ENCODE measurements at regions not wholly inside any gene's neighbourhood (a gene's known extent, or its start where the extent isn't known, plus 50 kb on each side); places are given as distances from the start of the nearest gene placed in this dataset.

- peak; percentile 56 for DNase-seq
Observed at GRCh38 chr1:3954170-3955169, 54.4 kb upstream of the C1orf174 start.

- DNase-seq: peak; percentile 48
Observed at GRCh38 chr1:3955196-3955772, 55.2 kb upstream of the C1orf174 start.

DNA sequence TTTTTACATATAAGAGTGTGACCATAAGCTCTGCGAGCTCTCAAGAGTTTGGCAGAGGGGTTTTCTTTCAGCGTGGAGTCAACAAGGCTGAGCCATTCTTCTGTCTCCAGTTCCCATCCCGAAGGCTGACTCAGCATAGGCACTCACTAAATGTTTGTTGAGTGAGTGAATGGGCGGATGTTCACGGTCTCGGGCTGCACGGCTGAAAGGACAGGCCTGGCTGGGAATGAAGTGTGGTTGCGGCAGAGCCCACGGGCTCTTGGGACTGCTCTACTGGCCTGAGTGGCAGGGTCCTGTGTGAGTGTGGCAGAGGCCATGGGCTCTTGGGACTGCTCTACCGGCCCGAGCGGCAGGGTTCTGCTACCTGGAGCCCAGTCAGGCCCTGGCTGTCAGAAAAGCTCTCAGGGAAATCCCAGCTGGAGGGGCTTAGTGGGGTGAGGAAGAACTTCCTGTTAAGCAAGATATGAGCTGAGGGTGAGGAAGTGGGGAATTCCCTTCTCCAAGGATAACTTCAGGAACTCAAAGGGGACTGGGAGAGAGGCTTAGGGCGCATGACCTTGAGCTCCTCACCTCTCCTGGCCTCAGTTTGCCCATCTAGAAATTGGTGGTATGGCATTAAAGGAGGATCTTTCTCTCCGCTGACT, 56.6 kb upstream of the C1orf174 start:
- no peak for DNase-seq

DNA sequence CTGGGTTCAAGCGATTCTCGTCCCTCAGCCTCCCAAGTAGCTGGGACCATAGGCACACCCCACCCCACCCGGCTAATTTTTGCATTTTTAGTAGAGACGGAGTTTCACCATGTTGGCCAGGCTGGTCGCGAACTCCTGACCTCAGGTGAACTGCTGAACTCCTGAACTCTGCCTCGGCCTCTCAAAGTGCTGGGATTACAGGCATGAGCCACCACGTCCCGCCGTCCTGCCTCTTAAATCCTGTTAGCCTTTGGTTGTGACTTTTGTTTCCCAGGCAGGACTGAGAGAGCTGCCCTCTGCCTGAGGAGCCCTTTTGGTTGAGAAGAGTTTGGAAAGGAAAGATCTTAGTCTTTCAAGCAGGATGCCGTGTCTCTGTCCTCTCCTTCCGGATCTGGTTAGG, 59.3 kb upstream of the C1orf174 start:
- no peak for DNase-seq

DNA sequence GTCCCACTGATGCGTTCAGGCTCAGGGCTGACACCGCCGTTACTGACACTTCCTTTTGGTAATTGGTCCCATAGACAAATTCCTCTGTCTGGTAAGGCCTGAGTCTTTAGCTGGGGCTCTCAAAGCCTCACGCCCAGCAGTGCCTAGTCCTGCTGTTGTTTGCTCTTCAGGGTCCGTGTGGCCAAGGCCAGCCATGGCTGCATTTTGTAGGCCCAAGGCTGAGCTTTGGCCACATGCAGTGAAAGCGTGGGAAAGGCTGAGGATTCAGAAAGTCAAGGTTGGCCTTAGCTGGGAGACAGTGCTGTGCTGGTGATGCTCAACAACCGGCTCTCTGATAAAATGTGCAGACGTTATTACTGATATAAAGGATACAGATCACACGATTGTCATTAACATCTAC, 63.5 kb upstream of the C1orf174 start:
- DNase-seq: no peak

GRCh38 chr1:3965693-3966092, 65.6 kb upstream of the C1orf174 start:
- no peak for DNase-seq

DNA sequence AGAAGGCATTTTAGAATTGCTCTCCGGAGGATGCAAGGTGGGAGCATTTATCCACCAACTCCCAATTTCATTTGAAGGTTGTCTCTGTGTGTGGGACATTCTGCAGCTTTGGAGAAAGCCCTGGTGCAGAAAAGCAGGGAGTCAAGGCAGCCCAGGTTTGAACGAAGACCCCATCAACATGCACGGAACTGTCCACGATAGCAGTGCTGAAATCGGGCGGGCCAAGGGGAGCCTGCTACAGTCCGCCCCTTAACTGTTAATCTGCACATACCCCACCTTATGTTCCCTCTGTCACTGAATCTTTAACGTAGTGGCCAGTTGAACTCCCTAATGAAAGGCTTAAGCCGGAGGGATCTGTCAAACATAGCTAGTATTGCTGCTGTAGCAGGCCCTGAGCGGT, 68.8 kb upstream of the C1orf174 start:
- no peak for DNase-seq

DNA sequence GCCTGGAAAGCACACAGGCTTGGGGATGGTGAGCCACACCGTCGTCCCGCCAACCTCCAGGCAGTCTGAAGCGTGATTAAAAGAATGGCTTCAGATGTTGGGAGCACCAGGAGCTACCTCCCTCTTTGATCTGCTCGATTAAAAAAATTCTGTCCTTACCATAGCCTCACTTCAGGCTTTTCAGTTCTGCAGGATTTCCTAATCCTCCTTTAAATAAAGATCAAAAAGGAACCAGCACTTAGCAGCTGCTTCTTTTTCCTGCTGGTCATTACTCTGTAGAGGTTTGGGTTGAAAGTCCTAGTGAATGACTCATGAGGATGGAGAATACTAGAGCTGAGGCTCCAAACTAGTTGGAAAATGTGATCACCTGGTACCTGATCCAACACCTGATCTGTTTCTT, 71.9 kb upstream of the C1orf174 start:
- DNase-seq: no peak

- no peak for DNase-seq
Observed at GRCh38 chr1:3975903-3976630, 76.0 kb upstream of the C1orf174 start.

GRCh38 chr1:3976821-3977220, 76.7 kb upstream of the C1orf174 start:
- DNase-seq: no peak

GRCh38 chr1:3978196-3978989, 78.3 kb upstream of the C1orf174 start:
- no peak for DNase-seq

DNA sequence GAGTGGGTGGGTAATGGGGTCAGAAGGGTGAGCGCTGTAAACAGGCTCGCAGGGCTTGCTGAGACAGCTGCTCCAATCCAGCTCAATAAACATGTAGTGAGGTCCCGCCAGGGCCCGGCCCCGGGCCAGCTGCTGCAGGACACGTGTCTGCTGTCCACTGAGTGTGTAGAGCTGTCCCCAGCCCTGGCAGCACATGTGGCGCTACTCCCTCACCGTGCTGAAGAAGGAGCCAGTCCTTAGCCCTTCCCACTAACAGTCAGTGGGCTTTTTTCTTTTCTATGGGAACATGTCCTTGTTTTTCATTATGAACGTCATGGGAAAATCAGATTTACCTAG, 78.9 kb upstream of the C1orf174 start:
- no peak for DNase-seq

- DNase-seq: no peak
Observed at GRCh38 chr1:3981261-3981660, 81.2 kb upstream of the C1orf174 start.

- no peak for DNase-seq
Observed at GRCh38 chr1:3981746-3982505, 81.9 kb upstream of the C1orf174 start.

DNA sequence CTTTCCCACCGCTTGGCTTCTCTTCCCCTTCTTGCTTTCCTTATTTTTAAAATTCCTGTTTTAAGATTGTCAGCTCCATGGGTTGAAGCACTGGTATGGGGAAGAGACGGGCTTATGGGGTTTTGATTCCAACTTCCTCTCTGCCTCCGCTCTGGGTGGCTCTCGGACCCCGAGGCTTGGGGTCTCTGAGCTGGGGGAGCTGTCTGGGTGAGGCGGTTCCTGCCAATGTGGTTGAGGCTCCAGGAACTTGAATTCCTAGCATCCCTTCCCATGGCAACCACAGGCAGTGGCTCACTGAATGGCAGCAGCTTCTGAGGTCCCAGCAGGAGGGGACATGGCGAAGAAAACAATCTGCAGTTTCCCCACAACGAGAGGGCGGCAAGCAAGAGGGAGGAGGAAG, 83.1 kb upstream of the C1orf174 start:
- DNase-seq: no peak

GRCh38 chr1:3984586-3984985, 84.5 kb upstream of the C1orf174 start:
- no peak for DNase-seq

DNA sequence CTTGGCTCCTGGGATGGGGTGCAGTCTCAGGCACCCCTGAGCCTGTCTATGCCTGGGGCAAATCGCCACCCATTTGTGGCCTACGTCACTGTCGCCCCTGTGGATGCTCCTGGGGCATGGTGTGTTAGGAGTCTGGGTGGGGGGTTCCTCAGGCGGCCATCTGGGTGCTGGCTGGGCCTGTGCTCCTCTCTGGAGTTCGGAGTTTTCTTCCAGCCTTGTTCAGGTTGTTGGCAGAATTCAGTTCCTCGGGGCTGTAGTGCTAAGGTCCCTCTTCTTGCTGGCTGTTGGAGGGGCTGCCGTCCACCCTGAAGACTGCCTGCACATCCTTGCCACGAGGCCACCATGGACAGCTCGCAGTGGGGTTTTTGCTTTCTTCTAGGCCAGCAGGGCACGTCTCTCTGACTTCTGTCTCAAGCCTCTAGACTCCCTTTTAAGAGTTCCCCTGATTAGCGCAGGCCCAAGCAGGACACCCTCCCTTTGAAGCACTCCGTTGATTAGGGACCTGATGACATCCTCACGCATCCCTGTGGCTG, 86.7 kb upstream of the C1orf174 start:
- no peak for DNase-seq

- DNase-seq: no peak
Observed at GRCh38 chr1:3987669-3988235, 87.7 kb upstream of the C1orf174 start.

DNA sequence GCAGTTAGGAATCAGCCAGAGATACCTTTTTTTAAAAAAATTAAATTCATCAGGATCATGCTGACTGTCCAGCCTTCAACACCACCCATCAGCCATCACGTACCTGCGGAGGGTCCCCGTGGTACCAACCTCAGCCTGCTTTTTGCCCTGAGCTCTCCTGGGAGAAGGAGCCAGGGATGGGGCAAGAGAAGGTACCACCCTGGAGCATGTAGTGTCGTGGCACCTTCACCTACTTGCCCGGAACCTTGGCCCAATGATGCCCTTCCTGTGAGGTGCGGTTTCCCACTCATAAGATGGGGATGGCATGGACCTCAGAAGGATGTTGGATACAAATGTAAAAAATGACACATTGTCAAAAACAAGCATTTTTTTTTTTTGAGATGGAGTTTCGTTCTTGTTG, 88.4 kb upstream of the C1orf174 start:
- no peak for DNase-seq

GRCh38 chr1:3989465-3989864, 89.4 kb upstream of the C1orf174 start:
- DNase-seq: no peak

GRCh38 chr1:3992103-3992556, 92.1 kb upstream of the C1orf174 start:
- no peak for DNase-seq

Measured in NCI-H69 (cell line).